Activated CD4-positive, alpha-beta T cell treated with anti-CD3 and anti-CD28 coated beads, Interleukin-2, amount 10 ng/mL, durations not matched to agents 7 days and 5 days (primary cell): ENCODE measurements at regions not wholly inside any gene's neighbourhood (a gene's known extent, or its start where the extent isn't known, plus 50 kb on each side); places are given as distances from the start of the nearest gene placed in this dataset.

Experiments used
- CTCF ChIA-PET: fragments of 350-600 bp; sonication (Branson Sonifier 250); formaldehyde crosslinking; loops from one replicate; lab custom pipeline; 2021; ENCODE audit warnings: antibody characterized with exemption; lab: Charles Lee
- POLR2A ChIA-PET: fragments of 350-600 bp; sonication (Branson Sonifier 250); formaldehyde crosslinking; loops from one replicate; lab custom pipeline; 2021; ENCODE audit warnings: antibody characterized with exemption; lab: Charles Lee
- DNase-seq: peaks from one replicate; pipeline ENCODE4 v3.0.0-alpha.2; 2020
- H3K27ac Mint-ChIP-seq: one replicate; pipeline ENCODE4 v1.8.0; 2021; ENCODE audit warnings: mild to moderate bottlenecking, moderate library complexity, mixed read lengths
- H3K27me3 Mint-ChIP-seq: one replicate; pipeline ENCODE4 v1.8.0; 2021; ENCODE audit warnings: mixed read lengths
- H3K36me3 Mint-ChIP-seq: one replicate; pipeline ENCODE4 v1.8.0; 2021; ENCODE audit warnings: low read depth, mixed read lengths
- H3K4me1 Mint-ChIP-seq: one replicate; pipeline ENCODE4 v1.8.0; 2021; ENCODE audit warnings: mixed read lengths
- H3K4me3 Mint-ChIP-seq: one replicate; pipeline ENCODE4 v1.8.0; 2021; ENCODE audit warnings: mild to moderate bottlenecking, moderate library complexity, mixed read lengths
- H3K9me3 Mint-ChIP-seq: one replicate; pipeline ENCODE4 v1.8.0; 2021; ENCODE audit warnings: mixed read lengths

GRCh38 chr12:4203772-4204376, 69.7 kb upstream of the CCND2 start:
- Mint-ChIP-seq H3K4me3 (no peak overlapping the region), H3K36me3 (no peaks in the 10 kb centered on the region), H3K4me1 (no peaks in the 10 kb centered on the region), H3K9me3 (no peaks in the 10 kb centered on the region), H3K27me3 (peaks cover 4% of the 10 kb centered on the region), H3K27ac (no peak overlapping the region)
- DNase-seq = no peak
- CTCF ChIA-PET = interaction anchor here (1.1 to 2.1 kb wide), 5 partner anchors 9 to 62 kb away, joined by 3 to 10 read pairs (median 3); no protein-coding TSS in a partner anchor
- POLR2A ChIA-PET = no interaction called here

GRCh38 chr12:4202918-4203317, 70.6 kb upstream of the CCND2 start:
- Mint-ChIP-seq H3K27me3 (peaks cover 4% of the 10 kb centered on the region), H3K27ac (no peak overlapping the region), H3K36me3 (no peaks in the 10 kb centered on the region), H3K4me1 (peaks cover 5% of the 10 kb centered on the region), H3K4me3 (no peak overlapping the region), H3K9me3 (no peaks in the 10 kb centered on the region)
- ChIA-PET POLR2A (interaction anchor here (0.6 kb wide), 1 partner anchor 66 kb away, joined by 5 read pairs; no protein-coding TSS in a partner anchor), CTCF (interaction anchor here (2.1 kb wide), 1 partner anchor 12 kb away, joined by 10 read pairs; no protein-coding TSS in a partner anchor)
- no peak for DNase-seq

DNA sequence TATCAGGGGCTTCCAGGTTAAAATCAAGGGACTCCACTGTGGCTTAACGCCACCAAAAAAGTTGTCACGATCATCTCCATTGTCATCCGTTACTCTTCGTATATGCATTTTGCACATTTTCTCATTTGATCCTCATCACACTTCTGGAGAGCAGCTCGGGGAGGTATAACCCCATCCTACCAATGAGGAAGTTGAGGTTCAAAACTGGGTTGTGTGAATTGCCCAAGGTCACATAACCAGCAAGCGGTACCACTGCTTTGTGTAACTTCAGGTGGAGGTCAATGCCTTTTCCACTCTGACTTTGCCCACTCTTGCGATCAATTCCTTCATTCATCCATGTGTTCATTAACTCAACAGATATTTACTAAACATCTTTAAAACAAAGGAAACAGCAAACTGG, 71.1 kb upstream of the CCND2 start:
- Mint-ChIP-seq H3K9me3 (no peaks in the 10 kb centered on the region), H3K27ac (no peak overlapping the region), H3K4me3 (no peak overlapping the region), H3K36me3 (no peaks in the 10 kb centered on the region), H3K4me1 (peaks cover 7% of the 10 kb centered on the region), H3K27me3 (peaks cover 4% of the 10 kb centered on the region)
- DNase-seq = no peak
- ChIA-PET POLR2A (interaction anchor here (0.6 kb wide), 1 partner anchor 67 kb away, joined by 5 read pairs; no protein-coding TSS in a partner anchor), CTCF (no interaction called here)

DNA sequence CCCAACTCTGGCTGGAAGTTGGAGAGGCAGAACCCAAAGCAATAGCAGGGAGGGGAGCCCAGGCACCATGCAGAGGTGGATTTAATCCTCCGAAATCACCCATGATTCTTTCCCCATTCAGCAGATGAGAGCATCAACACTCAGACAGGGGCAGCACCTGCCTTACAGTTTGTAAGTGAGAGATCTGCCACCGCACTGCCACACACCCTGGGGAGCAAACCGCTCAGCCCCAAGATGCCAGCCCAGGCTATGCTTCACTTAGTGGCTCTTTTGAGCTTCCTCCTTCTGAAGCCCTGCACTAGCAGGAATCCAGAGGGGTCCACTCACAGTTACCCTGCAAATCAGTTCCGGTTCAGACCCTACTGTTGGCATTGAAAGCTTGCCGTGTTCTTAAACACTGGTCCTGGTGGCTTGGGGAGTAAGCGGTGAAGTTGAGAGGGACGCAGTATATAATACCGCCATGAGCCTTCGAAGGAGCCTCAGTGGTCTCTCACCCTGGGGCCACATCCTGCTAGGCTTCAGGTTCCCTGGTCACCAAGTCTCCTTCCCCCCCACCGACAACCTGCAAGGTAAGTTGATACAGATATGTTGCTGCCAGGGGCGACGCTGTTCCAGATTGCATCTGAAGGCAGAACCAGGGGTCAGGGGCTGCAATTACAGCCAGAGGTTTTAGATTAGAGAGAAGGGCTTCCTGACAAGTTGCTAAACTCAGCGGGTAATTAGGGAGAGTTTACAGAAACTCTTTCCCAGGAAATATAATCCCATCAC, 72.0 kb upstream of the CCND2 start:
- H3K27me3 Mint-ChIP-seq = peaks cover 4% of the 10 kb centered on the region
- ChIA-PET POLR2A (no interaction called here), CTCF (interaction anchor here (0.9 to 1.1 kb wide), 3 partner anchors 9 to 94 kb away, joined by 3 to 5 read pairs (median 4); no protein-coding TSS in a partner anchor)
- H3K4me3 Mint-ChIP-seq = no peak overlapping the region
- H3K27ac Mint-ChIP-seq = no peak overlapping the region
- H3K4me1 Mint-ChIP-seq = peaks cover 7% of the 10 kb centered on the region
- no peaks in the 10 kb centered on the region for H3K36me3 Mint-ChIP-seq
- DNase-seq = no peak
- no peaks in the 10 kb centered on the region for H3K9me3 Mint-ChIP-seq

GRCh38 chr12:4197922-4198763, 75.4 kb upstream of the CCND2 start:
- peaks cover 7% of the 10 kb centered on the region for H3K4me1 Mint-ChIP-seq
- peaks cover 4% of the 10 kb centered on the region for H3K27me3 Mint-ChIP-seq
- H3K4me3 Mint-ChIP-seq = no peak overlapping the region
- POLR2A ChIA-PET = no interaction called here
- no peaks in the 10 kb centered on the region for H3K36me3 Mint-ChIP-seq
- no peak for DNase-seq
- H3K9me3 Mint-ChIP-seq = no peaks in the 10 kb centered on the region
- H3K27ac Mint-ChIP-seq = no peak overlapping the region
- CTCF ChIA-PET = interaction anchor here (1.1 to 1.6 kb wide), 7 partner anchors 10 to 185 kb away, joined by 3 to 5 read pairs (median 3); no protein-coding TSS in a partner anchor

DNA sequence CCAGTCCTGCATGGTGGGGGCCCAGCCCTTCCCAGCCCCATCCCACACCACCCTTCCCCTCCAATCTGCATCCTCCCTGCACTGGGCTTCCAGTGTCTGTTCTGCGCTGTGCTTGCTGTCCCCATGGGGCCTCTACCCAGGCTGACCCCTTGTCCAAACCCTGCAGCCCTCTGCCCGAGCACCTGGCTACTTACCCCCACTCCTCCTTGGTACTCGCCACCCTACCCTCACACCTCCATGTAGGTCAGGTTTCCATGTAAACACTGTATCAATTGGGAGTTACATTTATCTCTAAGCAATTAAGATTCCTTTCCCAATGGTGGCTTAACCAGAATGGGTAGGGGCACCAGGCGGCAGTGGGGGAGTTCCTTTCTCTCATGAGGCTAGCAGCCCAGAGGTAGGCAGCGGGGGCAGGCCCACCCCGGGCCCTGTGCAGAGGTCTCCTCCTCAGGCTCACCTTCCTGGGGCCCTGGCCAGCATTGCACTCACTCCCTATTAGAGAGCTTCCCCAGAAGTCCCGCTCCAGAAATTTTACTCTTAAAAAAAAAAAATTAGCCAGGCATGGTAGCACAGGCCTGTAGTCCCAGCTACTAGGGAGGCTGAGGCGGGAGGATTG, 76.6 kb upstream of the CCND2 start:
- no peak for DNase-seq
- H3K4me1 Mint-ChIP-seq = peaks cover 7% of the 10 kb centered on the region
- H3K9me3 Mint-ChIP-seq = no peaks in the 10 kb centered on the region
- ChIA-PET CTCF (interaction anchor here (0.6 to 1.6 kb wide), 7 partner anchors 16 to 454 kb away, joined by 3 to 5 read pairs (median 3); no protein-coding TSS in a partner anchor), POLR2A (no interaction called here)
- H3K4me3 Mint-ChIP-seq = no peak overlapping the region
- no peaks in the 10 kb centered on the region for H3K36me3 Mint-ChIP-seq
- H3K27ac Mint-ChIP-seq = no peak overlapping the region
- H3K27me3 Mint-ChIP-seq = peaks cover 2% of the 10 kb centered on the region

DNA sequence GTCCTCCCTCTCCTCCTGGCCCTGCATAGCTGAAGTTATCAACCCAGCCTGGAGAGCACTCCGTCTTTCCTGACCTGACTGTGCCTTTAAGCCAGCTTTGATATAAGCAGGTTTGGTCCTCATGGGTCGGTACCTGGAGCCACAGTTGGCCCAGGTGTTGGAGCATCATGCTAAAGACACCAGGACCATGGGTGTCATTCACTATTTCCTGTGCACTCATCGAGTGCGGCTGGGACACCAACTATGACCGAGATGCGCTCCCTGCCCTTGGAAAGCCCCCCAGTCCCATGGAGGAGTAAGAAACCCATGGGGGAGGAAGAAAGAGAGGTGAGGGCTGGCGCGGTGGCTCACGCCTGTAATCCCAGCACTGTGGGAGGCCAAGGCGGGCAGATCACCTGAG, 78.9 kb upstream of the CCND2 start:
- Mint-ChIP-seq H3K27ac (no peak overlapping the region), H3K36me3 (no peaks in the 10 kb centered on the region), H3K4me1 (peaks cover 7% of the 10 kb centered on the region), H3K27me3 (peaks cover 2% of the 10 kb centered on the region), H3K4me3 (no peak overlapping the region), H3K9me3 (no peaks in the 10 kb centered on the region)
- DNase-seq = no peak
- CTCF ChIA-PET = interaction anchor here (1.0 to 2.8 kb wide), 3 partner anchors 21 to 91 kb away, joined by 3 to 8 read pairs (median 4); no protein-coding TSS in a partner anchor
- POLR2A ChIA-PET = no interaction called here

GRCh38 chr12:4193821-4194220, 79.7 kb upstream of the CCND2 start:
- Mint-ChIP-seq H3K27ac (no peak overlapping the region), H3K4me1 (peaks cover 7% of the 10 kb centered on the region), H3K9me3 (no peaks in the 10 kb centered on the region), H3K36me3 (no peaks in the 10 kb centered on the region), H3K27me3 (peaks cover 2% of the 10 kb centered on the region), H3K4me3 (no peak overlapping the region)
- CTCF ChIA-PET = interaction anchor here (1.0 to 2.8 kb wide), 3 partner anchors 22 to 90 kb away, joined by 3 to 8 read pairs (median 4); no protein-coding TSS in a partner anchor
- no peak for DNase-seq
- POLR2A ChIA-PET = no interaction called here

DNA sequence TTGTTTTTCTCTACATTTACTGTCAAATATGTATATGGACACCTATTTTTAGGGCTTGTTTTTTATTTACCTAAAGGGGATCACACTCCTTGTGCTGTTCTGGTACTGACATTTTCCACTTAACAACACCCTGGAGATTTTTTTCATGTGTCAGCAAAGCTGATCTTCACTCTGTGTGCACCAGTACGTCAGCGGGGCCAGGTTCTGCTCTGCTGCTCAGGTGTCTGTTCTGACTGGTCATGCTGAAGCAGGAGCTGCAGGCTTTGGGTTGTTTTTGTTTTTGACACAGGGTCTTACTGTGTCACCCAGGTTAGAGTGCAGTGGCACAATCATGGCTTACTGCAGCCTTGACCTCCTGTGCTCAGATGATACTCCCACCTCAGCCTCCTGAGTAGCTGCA, 81.9 kb upstream of the CCND2 start:
- H3K27me3 Mint-ChIP-seq = peaks cover 2% of the 10 kb centered on the region
- no peaks in the 10 kb centered on the region for H3K9me3 Mint-ChIP-seq
- POLR2A ChIA-PET = no interaction called here
- H3K36me3 Mint-ChIP-seq = no peaks in the 10 kb centered on the region
- CTCF ChIA-PET = interaction anchor here (1.2 to 2.4 kb wide), 5 partner anchors 8 to 24 kb away, joined by 3 to 7 read pairs (median 5); no protein-coding TSS in a partner anchor
- no peak for DNase-seq
- H3K4me1 Mint-ChIP-seq = no peaks in the 10 kb centered on the region
- H3K4me3 Mint-ChIP-seq = no peak overlapping the region
- no peak overlapping the region for H3K27ac Mint-ChIP-seq

DNA sequence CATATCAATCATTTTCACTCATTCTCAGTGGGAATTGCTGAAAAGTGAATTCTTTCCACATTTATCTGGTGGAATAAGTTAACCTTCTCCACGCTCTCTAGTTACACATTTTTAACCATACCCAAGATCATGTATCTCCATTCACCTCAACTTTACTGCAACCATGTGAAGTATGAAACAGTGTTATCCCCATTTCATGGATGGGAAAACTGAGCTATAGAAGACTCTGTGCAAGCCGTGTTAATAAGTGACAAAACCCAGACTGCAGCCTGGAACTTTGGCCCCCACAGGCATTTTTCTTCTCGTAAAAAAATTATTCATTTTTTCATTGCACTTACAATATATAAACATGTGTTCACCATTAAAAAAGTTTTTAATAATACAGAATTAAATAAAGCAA, 82.4 kb upstream of the CCND2 start:
- Mint-ChIP-seq H3K36me3 (no peaks in the 10 kb centered on the region), H3K27ac (no peak overlapping the region), H3K4me3 (no peak overlapping the region), H3K4me1 (no peaks in the 10 kb centered on the region), H3K27me3 (peaks cover 2% of the 10 kb centered on the region), H3K9me3 (no peaks in the 10 kb centered on the region)
- ChIA-PET POLR2A (no interaction called here), CTCF (interaction anchor here (1.2 to 2.4 kb wide), 4 partner anchors 8 to 47 kb away, joined by 3 to 7 read pairs (median 4); no protein-coding TSS in a partner anchor)
- DNase-seq = no peak

DNA sequence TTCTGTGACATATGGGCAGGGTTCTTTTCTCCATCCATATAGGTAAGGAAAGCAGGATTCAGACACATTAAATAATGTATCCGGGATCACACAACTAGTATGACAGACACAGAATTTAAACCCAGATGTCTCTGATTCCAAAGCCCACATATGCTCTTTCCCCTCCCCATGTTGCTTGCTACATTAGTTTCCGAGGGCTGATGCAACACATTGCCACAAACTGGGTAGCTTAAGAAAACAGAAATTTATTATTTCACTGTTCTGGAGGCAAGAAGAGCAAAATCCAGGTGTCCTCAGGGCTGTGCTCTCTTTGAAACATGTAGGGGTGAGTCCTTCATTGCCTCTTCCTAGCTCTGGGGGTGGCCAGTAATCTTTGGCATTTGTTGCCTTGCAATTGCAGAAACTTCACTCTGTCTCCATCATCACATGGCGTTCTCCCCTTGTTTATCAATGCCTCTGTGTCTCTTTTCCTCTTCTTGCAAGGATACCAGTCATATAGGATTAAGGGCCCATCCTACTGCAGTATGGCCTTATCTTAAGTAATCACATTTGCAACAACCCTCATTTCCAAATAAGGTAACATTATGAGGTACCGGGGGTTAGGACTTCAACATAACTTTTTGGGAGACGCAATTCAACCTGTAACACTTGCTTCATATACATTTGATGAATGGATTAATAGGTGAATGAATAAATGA, 83.0 kb upstream of the CCND2 start:
- CTCF ChIA-PET = interaction anchor here (1.1 to 2.4 kb wide), 5 partner anchors 7 to 46 kb away, joined by 3 to 7 read pairs (median 4); no protein-coding TSS in a partner anchor
- POLR2A ChIA-PET = no interaction called here
- Mint-ChIP-seq H3K36me3 (no peaks in the 10 kb centered on the region), H3K9me3 (no peaks in the 10 kb centered on the region), H3K4me3 (no peak overlapping the region), H3K27ac (no peak overlapping the region), H3K27me3 (peaks cover 3% of the 10 kb centered on the region), H3K4me1 (no peaks in the 10 kb centered on the region)
- DNase-seq = no peak
